ENCODE measurements at regions not wholly inside any gene's neighbourhood (a gene's known extent, or its start where the extent isn't known, plus 50 kb on each side); places are given as distances from the start of the nearest gene placed in this dataset.

GRCh38 chr5:125710745-125711144, 712.5 kb upstream of the GRAMD2B start:
- TF ChIP-seq TBL1XR1 (IDR thresholded peaks at IDR 0.05; ENCODE audit: low read depth, low read length) (no peak), POLR2A (IDR thresholded peaks at IDR 0.05; ENCODE audit: low read depth, low read length) (no peak), ELK1 (IDR thresholded peaks at IDR 0.05; ENCODE audit: low read depth, low read length) (no peak), HCFC1 (IDR thresholded peaks at IDR 0.05; ENCODE audit: low read length) (no peak), ATF2 (IDR thresholded peaks at IDR 0.05; ENCODE audit: low read length) (no peak), NRF1 (conservative IDR thresholded peaks at IDR 0.05; ENCODE audit: low read depth, low read length) (no peak), POLR2AphosphoS5 (IDR thresholded peaks at IDR 0.05; ENCODE audit: low read length) (no peak), FOXK2 (IDR thresholded peaks at IDR 0.05) (no peak), YBX1 (IDR thresholded peaks at IDR 0.05) (no peak), ZNF274 (IDR thresholded peaks at IDR 0.05; ENCODE audit: insufficient read depth, insufficient read length) (no peak), MYB (IDR thresholded peaks at IDR 0.05; ENCODE audit: borderline replicate concordance, low read depth, low read length) (no peak)

Measured in GM12878 (cell line).